IMR-90 (cell line): ENCODE measurements at regions not wholly inside any gene's neighbourhood (a gene's known extent, or its start where the extent isn't known, plus 50 kb on each side); places are given as distances from the start of the nearest gene placed in this dataset.

ENCODE experiments used
- CEBPB ChIP-seq: IDR thresholded peaks from 2 replicates; pipeline ENCODE4 v1.6.1; 2012; ENCODE audit warnings: low read depth, low read length, improper control_type of control experiment
- CHD1 ChIP-seq: IDR thresholded peaks from 2 replicates; pipeline ENCODE4 v1.6.1; 2012; ENCODE audit warnings: low read depth, low read length, improper control_type of control experiment
- FOS ChIP-seq: fragments of 150-350 bp; IDR thresholded peaks from 2 replicates; pipeline ENCODE4 v1.6.1; 2016; ENCODE audit warnings: low read depth, low read length
- POLR2A ChIP-seq: IDR thresholded peaks from 2 replicates; pipeline ENCODE4 v1.6.1; 2012; ENCODE audit warnings: mild to moderate bottlenecking, low read depth, low read length
- TF ChIP-seq, protein P1 (sequence below): conservative IDR thresholded peaks from 2 replicates; pipeline ENCODE4 v1.5.1; 2012; ENCODE audit warnings: mild to moderate bottlenecking, low read depth, low read length, improper control_type of control experiment

- TF ChIP-seq, protein P1, sequence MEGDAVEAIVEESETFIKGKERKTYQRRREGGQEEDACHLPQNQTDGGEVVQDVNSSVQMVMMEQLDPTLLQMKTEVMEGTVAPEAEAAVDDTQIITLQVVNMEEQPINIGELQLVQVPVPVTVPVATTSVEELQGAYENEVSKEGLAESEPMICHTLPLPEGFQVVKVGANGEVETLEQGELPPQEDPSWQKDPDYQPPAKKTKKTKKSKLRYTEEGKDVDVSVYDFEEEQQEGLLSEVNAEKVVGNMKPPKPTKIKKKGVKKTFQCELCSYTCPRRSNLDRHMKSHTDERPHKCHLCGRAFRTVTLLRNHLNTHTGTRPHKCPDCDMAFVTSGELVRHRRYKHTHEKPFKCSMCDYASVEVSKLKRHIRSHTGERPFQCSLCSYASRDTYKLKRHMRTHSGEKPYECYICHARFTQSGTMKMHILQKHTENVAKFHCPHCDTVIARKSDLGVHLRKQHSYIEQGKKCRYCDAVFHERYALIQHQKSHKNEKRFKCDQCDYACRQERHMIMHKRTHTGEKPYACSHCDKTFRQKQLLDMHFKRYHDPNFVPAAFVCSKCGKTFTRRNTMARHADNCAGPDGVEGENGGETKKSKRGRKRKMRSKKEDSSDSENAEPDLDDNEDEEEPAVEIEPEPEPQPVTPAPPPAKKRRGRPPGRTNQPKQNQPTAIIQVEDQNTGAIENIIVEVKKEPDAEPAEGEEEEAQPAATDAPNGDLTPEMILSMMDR, result no peak
- no peak for TF ChIP-seq CEBPB
- TF ChIP-seq POLR2A, result no peak
- TF ChIP-seq CHD1, result no peak
- no peak for TF ChIP-seq FOS
Observed at GRCh38 chr6:150711584-150712504, 112.2 kb downstream of the PLEKHG1 start.
